ENCODE measurements at regions not wholly inside any gene's neighbourhood (a gene's known extent, or its start where the extent isn't known, plus 50 kb on each side); places are given as distances from the start of the nearest gene placed in this dataset.

DNA sequence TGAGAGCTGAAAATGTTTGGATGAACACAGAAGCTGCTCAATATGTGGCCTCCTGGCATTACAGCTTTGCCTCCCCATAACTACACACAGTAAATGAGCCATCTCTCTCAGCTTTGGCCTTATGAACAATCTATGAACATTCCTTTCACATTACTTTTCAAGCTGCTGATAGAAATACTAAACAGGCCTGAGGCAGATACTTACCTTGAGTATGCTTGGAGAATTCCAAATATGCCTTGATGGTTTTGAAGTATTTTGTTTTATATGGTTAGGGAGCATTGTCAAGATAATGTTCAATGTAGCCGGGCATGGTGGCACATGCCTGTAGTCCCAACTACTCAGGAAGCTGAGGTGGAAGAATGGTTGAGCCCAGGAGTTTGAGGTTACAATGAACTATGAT lies 104.5 kb downstream of the CD24 start:
- WGBS (ENCODE audit: insufficient coverage, low coverage, missing lambda C conversion rate) = 84% methylated on average over 1 of the region's 1 CpG
- no TSS peak for BruUV-seq (replicated peaks)
- ChIA-PET CTCF (ENCODE audit: low intra/inter-chr PET ratio) (no interaction called here), POLR2A (interaction anchor here (1.2 kb wide), 1 partner anchor 14 kb away, joined by 3 read pairs; no protein-coding TSS in a partner anchor)
- Histone ChIP-seq H3K27ac (ENCODE audit: extremely low read depth, low read depth, low read length) (no peak overlapping the region), H3K27me3 (ENCODE audit: control insufficient read depth in 2 of 2, insufficient read depth in 2 of 2, low read length in 2 of 2) (no peaks in the 10 kb centered on the region), H3K79me2 (ENCODE audit: control insufficient read depth, insufficient read depth, low read length) (no peaks in the 10 kb centered on the region), H2AFZ (ENCODE audit: low read depth, low read length) (no peak overlapping the region), H3K36me3 (ENCODE audit: control insufficient read depth, insufficient read depth, low read length) (no peaks in the 10 kb centered on the region), H3K9ac (ENCODE audit: insufficient read depth in 1 of 2, low read depth in 2 of 2, low read length in 2 of 2) (no peak overlapping the region), H3K9me3 (replicated peaks; ENCODE audit: control insufficient read depth, insufficient read depth, low read depth, low read length) (no peaks in the 10 kb centered on the region), H3K4me3 (no peak overlapping the region), H4K20me1 (replicated peaks; ENCODE audit: control insufficient read depth, insufficient read depth, low read length) (no peaks in the 10 kb centered on the region), H3K4me2 (ENCODE audit: insufficient read depth, low read length) (no peak overlapping the region), H3K4me1 (replicated peaks in 1 of 2; ENCODE audit: control insufficient read depth in 2 of 2, insufficient read depth in 2 of 2, low read length in 2 of 2) (0 out of 5 replicates have a peak, but pooled peaks cover 0 to 3% of the 10 kb centered on the region in 2 experiments), H3K9me1 (ENCODE audit: control insufficient read depth, insufficient read depth, low read length) (no peaks in the 10 kb centered on the region)
- no peak for ATAC-seq
- FAIRE-seq = no peak
- DNase-seq (ENCODE audit: extremely low read depth in 1 of 4, low spot score in 3 of 4) = no peak
- no peak for TF ChIP-seq HDAC3 (IDR thresholded peaks at IDR 0.05; ENCODE audit: borderline replicate concordance, partially characterized antibody)
- TF ChIP-seq ADNP (tag; IDR thresholded peaks at IDR 0.05) = no peak
- no peak for TF ChIP-seq HNRNPH1 (optimal IDR thresholded peaks at IDR 0.05; ENCODE audit: low read depth, low read length)
- no peak for TF ChIP-seq DACH1 (IDR thresholded peaks at IDR 0.05; ENCODE audit: partially characterized antibody)
- TF ChIP-seq, protein P1, sequence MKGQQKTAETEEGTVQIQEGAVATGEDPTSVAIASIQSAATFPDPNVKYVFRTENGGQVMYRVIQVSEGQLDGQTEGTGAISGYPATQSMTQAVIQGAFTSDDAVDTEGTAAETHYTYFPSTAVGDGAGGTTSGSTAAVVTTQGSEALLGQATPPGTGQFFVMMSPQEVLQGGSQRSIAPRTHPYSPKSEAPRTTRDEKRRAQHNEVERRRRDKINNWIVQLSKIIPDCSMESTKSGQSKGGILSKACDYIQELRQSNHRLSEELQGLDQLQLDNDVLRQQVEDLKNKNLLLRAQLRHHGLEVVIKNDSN (CRISPR knock-in tag; IDR thresholded peaks at IDR 0.05) = no peak
- TF ChIP-seq TRIM28 (IDR thresholded peaks at IDR 0.05) = no peak
- TF ChIP-seq, protein P2, sequence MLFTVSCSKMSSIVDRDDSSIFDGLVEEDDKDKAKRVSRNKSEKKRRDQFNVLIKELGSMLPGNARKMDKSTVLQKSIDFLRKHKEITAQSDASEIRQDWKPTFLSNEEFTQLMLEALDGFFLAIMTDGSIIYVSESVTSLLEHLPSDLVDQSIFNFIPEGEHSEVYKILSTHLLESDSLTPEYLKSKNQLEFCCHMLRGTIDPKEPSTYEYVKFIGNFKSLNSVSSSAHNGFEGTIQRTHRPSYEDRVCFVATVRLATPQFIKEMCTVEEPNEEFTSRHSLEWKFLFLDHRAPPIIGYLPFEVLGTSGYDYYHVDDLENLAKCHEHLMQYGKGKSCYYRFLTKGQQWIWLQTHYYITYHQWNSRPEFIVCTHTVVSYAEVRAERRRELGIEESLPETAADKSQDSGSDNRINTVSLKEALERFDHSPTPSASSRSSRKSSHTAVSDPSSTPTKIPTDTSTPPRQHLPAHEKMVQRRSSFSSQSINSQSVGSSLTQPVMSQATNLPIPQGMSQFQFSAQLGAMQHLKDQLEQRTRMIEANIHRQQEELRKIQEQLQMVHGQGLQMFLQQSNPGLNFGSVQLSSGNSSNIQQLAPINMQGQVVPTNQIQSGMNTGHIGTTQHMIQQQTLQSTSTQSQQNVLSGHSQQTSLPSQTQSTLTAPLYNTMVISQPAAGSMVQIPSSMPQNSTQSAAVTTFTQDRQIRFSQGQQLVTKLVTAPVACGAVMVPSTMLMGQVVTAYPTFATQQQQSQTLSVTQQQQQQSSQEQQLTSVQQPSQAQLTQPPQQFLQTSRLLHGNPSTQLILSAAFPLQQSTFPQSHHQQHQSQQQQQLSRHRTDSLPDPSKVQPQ (CRISPR knock-in tag; IDR thresholded peaks at IDR 0.05; ENCODE audit: borderline replicate concordance) = no peak
- TF ChIP-seq CXXC5 (CRISPR knock-in tag; IDR thresholded peaks at IDR 0.05) = no peak
- TF ChIP-seq, protein P3, sequence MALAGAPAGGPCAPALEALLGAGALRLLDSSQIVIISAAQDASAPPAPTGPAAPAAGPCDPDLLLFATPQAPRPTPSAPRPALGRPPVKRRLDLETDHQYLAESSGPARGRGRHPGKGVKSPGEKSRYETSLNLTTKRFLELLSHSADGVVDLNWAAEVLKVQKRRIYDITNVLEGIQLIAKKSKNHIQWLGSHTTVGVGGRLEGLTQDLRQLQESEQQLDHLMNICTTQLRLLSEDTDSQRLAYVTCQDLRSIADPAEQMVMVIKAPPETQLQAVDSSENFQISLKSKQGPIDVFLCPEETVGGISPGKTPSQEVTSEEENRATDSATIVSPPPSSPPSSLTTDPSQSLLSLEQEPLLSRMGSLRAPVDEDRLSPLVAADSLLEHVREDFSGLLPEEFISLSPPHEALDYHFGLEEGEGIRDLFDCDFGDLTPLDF (CRISPR knock-in tag; IDR thresholded peaks at IDR 0.05) = no peak
- TF ChIP-seq NFIC (IDR thresholded peaks at IDR 0.05) = no peak
- in situ Hi-C loops (cut with MboI) (no loop called here), intact Hi-C loops (cut with micrococcal nuclease) (no loop called here)

All from K562 (cell line).